PC-9 (cell line): ENCODE measurements at regions not wholly inside any gene's neighbourhood (a gene's known extent, or its start where the extent isn't known, plus 50 kb on each side); places are given as distances from the start of the nearest gene placed in this dataset.

ENCODE experiments used
- EZH2 ChIP-seq: fragments of 200-600 bp; sonication (generic); IDR thresholded peaks from 2 replicates; pipeline ENCODE4 v1.8.0; 2017; ENCODE audit warnings: antibody characterized with exemption, low read depth
- TF ChIP-seq, protein P1 (sequence below): fragments of 200-600 bp; sonication (generic); conservative IDR thresholded peaks from 2 replicates; pipeline ENCODE4 v1.6.1; 2017; ENCODE audit warnings: mixed run types, antibody characterized with exemption, mild to moderate bottlenecking, moderate library complexity

GRCh38 chr6:82436740-82437139 is 73.1 kb downstream of the TPBG start:
- TF ChIP-seq, protein P1, sequence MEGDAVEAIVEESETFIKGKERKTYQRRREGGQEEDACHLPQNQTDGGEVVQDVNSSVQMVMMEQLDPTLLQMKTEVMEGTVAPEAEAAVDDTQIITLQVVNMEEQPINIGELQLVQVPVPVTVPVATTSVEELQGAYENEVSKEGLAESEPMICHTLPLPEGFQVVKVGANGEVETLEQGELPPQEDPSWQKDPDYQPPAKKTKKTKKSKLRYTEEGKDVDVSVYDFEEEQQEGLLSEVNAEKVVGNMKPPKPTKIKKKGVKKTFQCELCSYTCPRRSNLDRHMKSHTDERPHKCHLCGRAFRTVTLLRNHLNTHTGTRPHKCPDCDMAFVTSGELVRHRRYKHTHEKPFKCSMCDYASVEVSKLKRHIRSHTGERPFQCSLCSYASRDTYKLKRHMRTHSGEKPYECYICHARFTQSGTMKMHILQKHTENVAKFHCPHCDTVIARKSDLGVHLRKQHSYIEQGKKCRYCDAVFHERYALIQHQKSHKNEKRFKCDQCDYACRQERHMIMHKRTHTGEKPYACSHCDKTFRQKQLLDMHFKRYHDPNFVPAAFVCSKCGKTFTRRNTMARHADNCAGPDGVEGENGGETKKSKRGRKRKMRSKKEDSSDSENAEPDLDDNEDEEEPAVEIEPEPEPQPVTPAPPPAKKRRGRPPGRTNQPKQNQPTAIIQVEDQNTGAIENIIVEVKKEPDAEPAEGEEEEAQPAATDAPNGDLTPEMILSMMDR = no peak
- no peak for TF ChIP-seq EZH2
